Liver (tissue), 8 donors: ENCODE measurements at regions not wholly inside any gene's neighbourhood (a gene's known extent, or its start where the extent isn't known, plus 50 kb on each side); places are given as distances from the start of the nearest gene placed in this dataset.

Experiments used
- DNase-seq: peaks from one replicate; pipeline ENCODE4 v3.0.0-alpha.2; 2017; ENCODE audit warnings: low spot score
- H3K27ac ChIP-seq, 2 donors: one replicate each; pipeline ENCODE4 v1.7.0; 2013; ENCODE audit warnings: inconsistent platforms in 2 of 2, low read length in 2 of 2, control low read depth in 1 of 2, low read depth in 1 of 2, mild to moderate bottlenecking in 1 of 2
- H3K27me3 ChIP-seq, 4 donors: one replicate each; pipeline versions ENCODE4 v1.6.1 to v1.7.0; 2013; ENCODE audit warnings: low read length in 3 of 4, inconsistent platforms in 1 of 4, mild to moderate bottlenecking in 1 of 4, moderate library complexity in 1 of 4; ENCODE audit not compliant: control insufficient read depth in 4 of 4, insufficient read depth in 4 of 4
- H3K36me3 ChIP-seq, 4 donors: one replicate each; pipeline versions ENCODE4 v1.6.1 to v1.7.0; 2013; ENCODE audit warnings: low read length in 3 of 4, mild to moderate bottlenecking in 3 of 4, low read depth in 1 of 4, moderate library complexity in 1 of 4; ENCODE audit not compliant: control insufficient read depth in 4 of 4, insufficient read depth in 3 of 4
- H3K4me1 ChIP-seq, 4 donors: one replicate each; pipeline versions ENCODE4 v1.6.1 to v1.7.0; 2013; ENCODE audit warnings: low read length in 3 of 4, mild to moderate bottlenecking in 3 of 4, moderate library complexity in 1 of 4; ENCODE audit not compliant: control insufficient read depth in 4 of 4, insufficient read depth in 4 of 4
- H3K4me3 ChIP-seq, 3 donors: one replicate each; pipeline versions ENCODE4 v1.6.1 to v1.7.0; 2013; ENCODE audit warnings: low read length in 3 of 3, control low read depth in 1 of 3, low read depth in 1 of 3, mild to moderate bottlenecking in 1 of 3
- H3K9ac ChIP-seq, 2 donors: one replicate each; pipeline ENCODE4 v1.7.0; 2013; ENCODE audit warnings: low read length in 2 of 2, mild to moderate bottlenecking in 2 of 2, moderate library complexity in 2 of 2, control low read depth in 1 of 2, low read depth in 1 of 2
- H3K9me3 ChIP-seq, 4 donors: one replicate each; pipeline versions ENCODE4 v1.6.1 to v1.7.0; 2013; ENCODE audit warnings: low read length in 3 of 4; ENCODE audit not compliant: control insufficient read depth in 4 of 4
- ATF3 ChIP-seq: IDR thresholded peaks from 2 replicates; pipeline ENCODE4 v1.6.1; 2016; ENCODE audit warnings: antibody characterized with exemption
- CTCF ChIP-seq: fragments of 150-350 bp; IDR thresholded peaks from 2 replicates; pipeline ENCODE4 v1.5.1; 2017; ENCODE audit warnings: improper control_type of control experiment, low read depth, low read length; ENCODE audit not compliant: missing input control
- EGR1 ChIP-seq, 2 donors: IDR thresholded peaks; 2 replicates each; pipeline ENCODE4 v1.6.1; 2016 to 2018; ENCODE audit warnings: antibody characterized with exemption in 2 of 2, low read depth in 2 of 2
- FOXA1 ChIP-seq: IDR thresholded peaks from 2 replicates; pipeline ENCODE4 v1.6.1; 2016; ENCODE audit warnings: antibody characterized with exemption
- GABPA ChIP-seq, 2 donors: IDR thresholded peaks in 1 of 2; conservative IDR thresholded peaks in 1 of 2; 2 replicates each; pipeline ENCODE4 v1.6.1; 2016; ENCODE audit warnings: antibody characterized with exemption in 2 of 2, mild to moderate bottlenecking in 1 of 2, moderate library complexity in 1 of 2
- HNF4A ChIP-seq, 2 donors: conservative IDR thresholded peaks; 2 replicates each; pipeline ENCODE4 v1.6.1; 2016; ENCODE audit warnings: antibody characterized with exemption in 2 of 2, mild to moderate bottlenecking in 2 of 2
- HNF4G ChIP-seq: IDR thresholded peaks from 2 replicates; pipeline ENCODE4 v1.6.1; 2016; ENCODE audit warnings: antibody characterized with exemption
- JUND ChIP-seq, 2 donors: IDR thresholded peaks; 2 replicates each; pipeline ENCODE4 v1.6.1; 2016; ENCODE audit warnings: antibody characterized with exemption in 2 of 2
- NR2F2 ChIP-seq: IDR thresholded peaks from 2 replicates; pipeline ENCODE4 v1.6.1; 2016; ENCODE audit warnings: antibody characterized with exemption
- RAD21 ChIP-seq, 2 donors: IDR thresholded peaks; 2 replicates each; pipeline ENCODE4 v1.6.1; 2016; ENCODE audit warnings: antibody characterized with exemption in 2 of 2, mild to moderate bottlenecking in 2 of 2
- RXRA ChIP-seq, 2 donors: IDR thresholded peaks; 2 replicates each; pipeline ENCODE4 v1.6.1; 2017 to 2018; ENCODE audit warnings: antibody characterized with exemption in 2 of 2, mild to moderate bottlenecking in 1 of 2
- SP1 ChIP-seq: IDR thresholded peaks from 2 replicates; pipeline ENCODE4 v1.6.1; 2018; ENCODE audit warnings: antibody characterized with exemption, mild to moderate bottlenecking
- YY1 ChIP-seq: IDR thresholded peaks from 2 replicates; pipeline ENCODE4 v1.6.1; 2016; ENCODE audit warnings: antibody characterized with exemption, mild to moderate bottlenecking
- WGBS: extraction: QIAGEN DNeasy Blood & Tissue Kit; methylation state at CpG from one replicate; pipeline ENCODE4 v1.1.7; 2013; 5-methylcytosine and 5-hydroxymethylcytosine counted together
- TF ChIP-seq, protein P1 (sequence below): IDR thresholded peaks from 2 replicates; pipeline ENCODE4 v1.6.1; 2016; ENCODE audit warnings: antibody characterized with exemption
- donor health status: healthy.
- donor health status: healthy.
- donor health status: healthy.
- donor health status: healthy.
- donor health status: healthy.

GRCh38 chr7:33807779-33808482, 97.4 kb upstream of the BMPER start:
- Histone ChIP-seq H3K4me1 (no peaks in the 10 kb centered on the region), H3K9ac (no peak overlapping the region), H3K9me3 (no peaks in the 10 kb centered on the region), H3K36me3 (no peaks in the 10 kb centered on the region), H3K4me3 (no peak overlapping the region), H3K27me3 (no peaks in the 10 kb centered on the region), H3K27ac (no peak overlapping the region)
- 44% methylated on average over 10 of the region's 10 CpGs for WGBS
- peak; percentile 72 for DNase-seq
- TF ChIP-seq SP1, result no peak
- TF ChIP-seq CTCF, result peak; percentile 13
- peak; percentile 31 to 60 for TF ChIP-seq HNF4A (conservative IDR thresholded peaks at IDR 0.05)
- no peak for TF ChIP-seq NR2F2
- peak in 1 of 2 donors; percentile 56 for TF ChIP-seq RAD21 (IDR thresholded peaks at IDR 0.05)

GRCh38 chr7:33809228-33809627, 96.1 kb upstream of the BMPER start:
- no peak for DNase-seq
- no peak overlapping the region for H3K4me3 ChIP-seq
- no peak overlapping the region for H3K27ac ChIP-seq
- H3K9me3 ChIP-seq, result no peaks in the 10 kb centered on the region
- WGBS, result 59% methylated on average over 3 of the region's 3 CpGs
- no peaks in the 10 kb centered on the region for H3K4me1 ChIP-seq
- no peak overlapping the region for H3K9ac ChIP-seq
- no peaks in the 10 kb centered on the region for H3K36me3 ChIP-seq
- TF ChIP-seq RXRA (IDR thresholded peaks at IDR 0.05) (no peak), HNF4A (conservative IDR thresholded peaks at IDR 0.05) (no peak), FOXA1 (no peak), CTCF (no peak), GABPA (IDR thresholded peaks at IDR 0.05 in 1 of 2, conservative IDR thresholded peaks at IDR 0.05 in 1 of 2) (no peak), HNF4G (no peak), JUND (IDR thresholded peaks at IDR 0.05) (no peak)
- TF ChIP-seq, protein P1, sequence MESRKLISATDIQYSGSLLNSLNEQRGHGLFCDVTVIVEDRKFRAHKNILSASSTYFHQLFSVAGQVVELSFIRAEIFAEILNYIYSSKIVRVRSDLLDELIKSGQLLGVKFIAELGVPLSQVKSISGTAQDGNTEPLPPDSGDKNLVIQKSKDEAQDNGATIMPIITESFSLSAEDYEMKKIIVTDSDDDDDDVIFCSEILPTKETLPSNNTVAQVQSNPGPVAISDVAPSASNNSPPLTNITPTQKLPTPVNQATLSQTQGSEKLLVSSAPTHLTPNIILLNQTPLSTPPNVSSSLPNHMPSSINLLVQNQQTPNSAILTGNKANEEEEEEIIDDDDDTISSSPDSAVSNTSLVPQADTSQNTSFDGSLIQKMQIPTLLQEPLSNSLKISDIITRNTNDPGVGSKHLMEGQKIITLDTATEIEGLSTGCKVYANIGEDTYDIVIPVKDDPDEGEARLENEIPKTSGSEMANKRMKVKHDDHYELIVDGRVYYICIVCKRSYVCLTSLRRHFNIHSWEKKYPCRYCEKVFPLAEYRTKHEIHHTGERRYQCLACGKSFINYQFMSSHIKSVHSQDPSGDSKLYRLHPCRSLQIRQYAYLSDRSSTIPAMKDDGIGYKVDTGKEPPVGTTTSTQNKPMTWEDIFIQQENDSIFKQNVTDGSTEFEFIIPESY, result no peak
- H3K27me3 ChIP-seq, result no peaks in the 10 kb centered on the region

DNA sequence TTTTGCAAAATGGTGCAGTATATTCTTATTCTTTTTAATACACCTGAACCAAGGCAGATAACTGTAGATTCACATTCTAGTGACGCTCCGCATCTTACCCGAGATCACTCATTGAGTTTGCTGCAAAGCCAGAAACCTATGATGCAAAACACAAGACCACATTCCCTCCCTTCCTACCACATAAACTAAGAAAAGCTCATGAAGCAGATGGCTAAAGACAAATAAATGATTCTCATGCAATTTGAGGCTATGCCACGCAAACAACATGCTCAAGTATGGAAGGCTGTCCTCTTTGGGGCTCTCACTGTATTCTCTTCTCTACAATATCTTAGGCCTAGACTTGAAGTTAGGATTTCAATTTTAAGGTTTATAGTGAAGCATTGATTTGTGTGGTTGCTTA, 95.0 kb upstream of the BMPER start:
- Histone ChIP-seq H3K27ac (no peak overlapping the region), H3K36me3 (no peaks in the 10 kb centered on the region), H3K4me3 (no peak overlapping the region), H3K27me3 (no peaks in the 10 kb centered on the region), H3K9ac (no peak overlapping the region), H3K4me1 (no peaks in the 10 kb centered on the region), H3K9me3 (no peaks in the 10 kb centered on the region)
- WGBS, result 96% methylated on average over 4 of the region's 4 CpGs
- TF ChIP-seq EGR1 (IDR thresholded peaks at IDR 0.05; ENCODE audit: low read depth in 2 of 2), result no peak
- no peak for TF ChIP-seq RAD21 (IDR thresholded peaks at IDR 0.05)
- no peak for TF ChIP-seq YY1
- no peak for TF ChIP-seq CTCF
- TF ChIP-seq, protein P1, result no peak
- no peak for TF ChIP-seq SP1
- TF ChIP-seq NR2F2, result no peak
- no peak for TF ChIP-seq ATF3
- TF ChIP-seq FOXA1, result no peak
- no peak for DNase-seq
